IMR-90 (cell line): ENCODE measurements at regions not wholly inside any gene's neighbourhood (a gene's known extent, or its start where the extent isn't known, plus 50 kb on each side); places are given as distances from the start of the nearest gene placed in this dataset.

Experiments used
- ATAC-seq: fragments of 200-7000 bp; cut with Tn5 transposase; 2 replicates; pipeline ENCODE4 v1.9.1; 2020; ENCODE audit warnings: low read depth, mild to moderate bottlenecking, moderate library complexity
- BruUV-seq: library from RNA; stranded (reverse); fragments of 400-500 nt; replicated peaks from 2 replicates; lab custom pipeline; 2021; lab: Mats Ljungman, UMichigan
- CTCF ChIA-PET: fragments of 300-600 bp; formaldehyde crosslinking; extraction: SDS; loops from one replicate; lab custom pipeline; 2021; ENCODE audit warnings: antibody characterized with exemption; lab: Yijun Ruan, JAX
- POLR2A ChIA-PET: fragments of 300-600 bp; sonication (Branson Sonifier 250); formaldehyde crosslinking; loops from one replicate; lab custom pipeline; 2022; ENCODE audit warnings: antibody characterized with exemption; ENCODE audit not compliant: unreplicated experiment; lab: Charles Lee
- DNase-seq: peaks from one replicate; pipeline ENCODE4 v3.0.0; 2013
- H2AFZ ChIP-seq: replicated peaks from 2 replicates; pipeline ENCODE3; 2013; ENCODE audit warnings: low read length, mild to moderate bottlenecking; ENCODE audit not compliant: poor library complexity
- H2AK5ac ChIP-seq: 2 replicates; pipeline ENCODE4 v1.6.1; 2013; ENCODE audit warnings: low read depth, low read length, inconsistent platforms
- H2AK9ac ChIP-seq: replicated peaks from 2 replicates; pipeline ENCODE3; 2013; ENCODE audit warnings: mild to moderate bottlenecking, low read depth, low read length, moderate library complexity; ENCODE audit not compliant: poor library complexity
- H2BK120ac ChIP-seq: 2 replicates; pipeline ENCODE4 v1.6.1; 2013; ENCODE audit warnings: low read depth, low read length, inconsistent platforms
- H2BK15ac ChIP-seq: 3 replicates; pipeline ENCODE4 v1.6.1; 2013; ENCODE audit warnings: low read depth, low read length, inconsistent platforms
- H2BK20ac ChIP-seq: 2 replicates; pipeline ENCODE4 v1.6.1; 2013; ENCODE audit warnings: low read depth, mild to moderate bottlenecking, inconsistent platforms, low read length, moderate library complexity
- H2BK5ac ChIP-seq: 2 replicates; pipeline ENCODE4 v1.6.1; 2013; ENCODE audit warnings: mild to moderate bottlenecking, low read depth, low read length, inconsistent platforms; ENCODE audit not compliant: poor library complexity, severe bottlenecking
- H3K14ac ChIP-seq: replicated peaks from 2 replicates; pipeline ENCODE4 v1.6.1; 2013; ENCODE audit warnings: low read depth, low read length, inconsistent platforms
- H3K18ac ChIP-seq: 2 replicates; pipeline ENCODE4 v1.6.1; 2013; ENCODE audit warnings: low read depth, low read length, control low read depth
- H3K23ac ChIP-seq: 2 replicates; pipeline ENCODE4 v1.6.1; 2013; ENCODE audit warnings: low read depth, low read length, inconsistent platforms
- H3K27ac ChIP-seq: 2 replicates; pipeline ENCODE4 v1.5.1; 2013; ENCODE audit warnings: mild to moderate bottlenecking, control low read depth, low read length; ENCODE audit not compliant: insufficient read depth
- H3K27me3 ChIP-seq: 2 replicates; pipeline ENCODE4 v1.6.1; 2013; ENCODE audit warnings: low read length; ENCODE audit not compliant: control insufficient read depth, insufficient read depth
- H3K36me3 ChIP-seq: 2 replicates; pipeline ENCODE4 v1.6.1; 2013; ENCODE audit warnings: low read length, mixed read lengths; ENCODE audit not compliant: control insufficient read depth, insufficient read depth
- H3K4ac ChIP-seq: 2 replicates; pipeline ENCODE4 v1.6.1; 2013; ENCODE audit warnings: low read depth, low read length, inconsistent platforms
- H3K4me1 ChIP-seq: 2 replicates; pipeline ENCODE4 v1.6.1; 2013; ENCODE audit warnings: low read length, mixed read lengths; ENCODE audit not compliant: control insufficient read depth, insufficient read depth
- H3K4me2 ChIP-seq: 2 replicates; pipeline ENCODE4 v1.6.1; 2013; ENCODE audit warnings: low read depth, mild to moderate bottlenecking, control low read depth, low read length, moderate library complexity
- H3K4me3 ChIP-seq: 2 replicates; pipeline ENCODE4 v1.5.1; 2013; ENCODE audit warnings: low read depth, mild to moderate bottlenecking, control low read depth, low read length, moderate library complexity; ENCODE audit not compliant: insufficient read depth
- H3K56ac ChIP-seq: 2 replicates; pipeline ENCODE4 v1.6.1; 2013; ENCODE audit warnings: low read length, inconsistent platforms; ENCODE audit not compliant: insufficient read depth; ENCODE audit errors: extremely low read depth
- H3K79me1 ChIP-seq, 2 experiments: 2 replicates each; pipeline ENCODE4 v1.6.1; 2013; ENCODE audit warnings: low read length in 2 of 2, inconsistent platforms in 1 of 2, low read depth in 1 of 2
- H3K9ac ChIP-seq: 2 replicates; pipeline ENCODE4 v1.6.1; 2013; ENCODE audit warnings: low read depth, low read length, control low read depth
- H3K9me1 ChIP-seq: 2 replicates; pipeline ENCODE4 v1.6.1; 2013; ENCODE audit warnings: low read length, inconsistent platforms; ENCODE audit not compliant: insufficient read depth
- H3K9me3 ChIP-seq: 2 replicates; pipeline ENCODE4 v1.6.1; 2013; ENCODE audit warnings: low read length; ENCODE audit not compliant: control insufficient read depth, insufficient read depth
- H4K20me1 ChIP-seq: 2 replicates; pipeline ENCODE4 v1.6.1; 2013; ENCODE audit warnings: low read length, inconsistent platforms; ENCODE audit not compliant: insufficient read depth
- H4K5ac ChIP-seq: 2 replicates; pipeline ENCODE4 v1.6.1; 2013; ENCODE audit warnings: mild to moderate bottlenecking, low read depth, low read length, control low read depth
- H4K8ac ChIP-seq, 2 experiments: 2 replicates each; pipeline ENCODE4 v1.6.1; 2013; ENCODE audit warnings: low read depth in 2 of 2, low read length in 2 of 2, control low read depth in 1 of 2, inconsistent platforms in 1 of 2
- H4K91ac ChIP-seq: 2 replicates; pipeline ENCODE4 v1.6.1; 2013; ENCODE audit warnings: low read depth, low read length, inconsistent platforms; ENCODE audit not compliant: insufficient read depth
- CHD1 ChIP-seq: IDR thresholded peaks from 2 replicates; pipeline ENCODE4 v1.6.1; 2012; ENCODE audit warnings: low read depth, low read length, improper control_type of control experiment
- ELK1 ChIP-seq: fragments of 150-350 bp; IDR thresholded peaks from 2 replicates; pipeline ENCODE4 v1.6.1; 2016; ENCODE audit warnings: low read depth, mild to moderate bottlenecking, low read length, moderate library complexity, borderline replicate concordance
- NFE2L2 ChIP-seq: fragments of 150-350 bp; IDR thresholded peaks from 2 replicates; pipeline ENCODE4 v1.6.1; 2016; ENCODE audit warnings: low read depth, mild to moderate bottlenecking, low read length
- POLR2A ChIP-seq: IDR thresholded peaks from 2 replicates; pipeline ENCODE4 v1.6.1; 2012; ENCODE audit warnings: mild to moderate bottlenecking, low read depth, low read length
- WGBS, 2 experiments: methylation state at CpG; one replicate each; pipeline versions ENCODE4 v1.1.5 to v1.1.7; 2013; ENCODE audit warnings: missing lambda C conversion rate in 2 of 2; ENCODE audit not compliant: insufficient read length in 1 of 2; ENCODE audit errors: extremely low coverage in 2 of 2; 5-methylcytosine and 5-hydroxymethylcytosine counted together
- dilution Hi-C: fragments of 300-500 bp; cut with HindIII; formaldehyde crosslinking; loops from one replicate; pipeline ENCODE4 v1.14.3; 2018; ENCODE audit warnings: low sequenced_read_pairs; ENCODE audit not compliant: unreplicated experiment
- in situ Hi-C: fragments of 300-500 bp; cut with MboI; formaldehyde crosslinking; loops from 3 replicates; pipeline ENCODE4 v1.14.3; 2019; ENCODE audit warnings: low sequenced_read_pairs, inconsistent platforms, mixed read lengths
- intact Hi-C: fragments of 100-400 bp; cut with micrococcal nuclease; formaldehyde crosslinking; loops from 2 replicates; pipeline ENCODE4 v1.10.0; 2022

GRCh38 chr2:4964579-4964978 is 727.6 kb upstream of the SOX11 start:
- no peak overlapping the region for H3K9ac ChIP-seq
- H3K4me3 ChIP-seq = no peak overlapping the region
- H3K4me2 ChIP-seq = no peak overlapping the region
- no peak overlapping the region for H3K27ac ChIP-seq
- H3K79me1 ChIP-seq = no peaks in the 10 kb centered on the region
- no peak overlapping the region for H3K23ac ChIP-seq
- H3K4ac ChIP-seq = no peak overlapping the region
- dilution Hi-C loops = no loop called here
- no peak overlapping the region for H2AK9ac ChIP-seq
- WGBS, 2 experiments = 16% methylated on average over 6 of the region's 16 CpGs; no CpG with 5 or more reads in 1 of the 2 experiments
- no peak overlapping the region for H3K18ac ChIP-seq
- H3K36me3 ChIP-seq = no peaks in the 10 kb centered on the region
- no peak overlapping the region for H2AK5ac ChIP-seq
- no peak overlapping the region for H2BK15ac ChIP-seq
- peaks cover 17% of the 10 kb centered on the region; the same call in 1 of the 2 replicates for H3K9me3 ChIP-seq
- no peak overlapping the region for H2AFZ ChIP-seq
- TF ChIP-seq ELK1 (no peak), NFE2L2 (no peak), POLR2A (no peak), CHD1 (no peak)
- BruUV-seq = no TSS peak
- H2BK5ac ChIP-seq = no peak overlapping the region
- ChIA-PET POLR2A (no interaction called here), CTCF (no interaction called here)
- no peak overlapping the region for H2BK20ac ChIP-seq
- H4K5ac ChIP-seq = no peak overlapping the region
- H4K91ac ChIP-seq = no peak overlapping the region
- no peaks in the 10 kb centered on the region for H3K27me3 ChIP-seq
- no peak overlapping the region for H4K8ac ChIP-seq
- no peaks in the 10 kb centered on the region for H3K4me1 ChIP-seq
- no peak for DNase-seq
- H4K20me1 ChIP-seq = no peaks in the 10 kb centered on the region
- no peak overlapping the region for H2BK120ac ChIP-seq
- H3K56ac ChIP-seq = no peak overlapping the region
- no peaks in the 10 kb centered on the region for H3K9me1 ChIP-seq
- no peak overlapping the region for H3K14ac ChIP-seq
- intact Hi-C loops = no loop called here
- ATAC-seq = no peak
- in situ Hi-C loops = no loop called here
